ENCODE measurements at regions not wholly inside any gene's neighbourhood (a gene's known extent, or its start where the extent isn't known, plus 50 kb on each side); places are given as distances from the start of the nearest gene placed in this dataset.

DNA sequence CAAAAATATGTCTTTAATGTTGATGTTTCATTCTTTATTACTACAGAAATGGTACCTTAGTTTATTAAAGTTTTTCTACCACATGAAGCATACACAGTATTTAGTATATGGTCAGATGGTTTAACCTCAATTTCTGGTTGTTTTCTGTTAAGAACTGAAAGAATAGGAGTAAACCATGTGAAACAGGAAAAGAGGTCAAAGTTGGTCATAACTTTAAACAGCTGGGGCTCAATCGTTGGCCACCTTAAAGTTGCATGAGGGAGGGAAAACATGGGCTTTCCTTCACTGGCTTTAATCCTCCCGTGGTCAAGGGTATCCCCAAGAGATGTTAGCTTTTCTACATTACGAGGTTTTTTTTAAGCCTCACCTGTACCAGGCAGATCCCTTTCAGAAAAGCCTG, 483.3 kb upstream of the ADAMTS5 start:
- Histone ChIP-seq H3K27ac (no peak overlapping the region), H3K4me3 (ENCODE audit: low read depth, low read length) (no peak overlapping the region), H3K36me3 (replicated peaks) (no peaks in the 10 kb centered on the region), H3K27me3 (replicated peaks) (no peaks in the 10 kb centered on the region)
- DNase-seq = no peak
- TF ChIP-seq, protein P1, sequence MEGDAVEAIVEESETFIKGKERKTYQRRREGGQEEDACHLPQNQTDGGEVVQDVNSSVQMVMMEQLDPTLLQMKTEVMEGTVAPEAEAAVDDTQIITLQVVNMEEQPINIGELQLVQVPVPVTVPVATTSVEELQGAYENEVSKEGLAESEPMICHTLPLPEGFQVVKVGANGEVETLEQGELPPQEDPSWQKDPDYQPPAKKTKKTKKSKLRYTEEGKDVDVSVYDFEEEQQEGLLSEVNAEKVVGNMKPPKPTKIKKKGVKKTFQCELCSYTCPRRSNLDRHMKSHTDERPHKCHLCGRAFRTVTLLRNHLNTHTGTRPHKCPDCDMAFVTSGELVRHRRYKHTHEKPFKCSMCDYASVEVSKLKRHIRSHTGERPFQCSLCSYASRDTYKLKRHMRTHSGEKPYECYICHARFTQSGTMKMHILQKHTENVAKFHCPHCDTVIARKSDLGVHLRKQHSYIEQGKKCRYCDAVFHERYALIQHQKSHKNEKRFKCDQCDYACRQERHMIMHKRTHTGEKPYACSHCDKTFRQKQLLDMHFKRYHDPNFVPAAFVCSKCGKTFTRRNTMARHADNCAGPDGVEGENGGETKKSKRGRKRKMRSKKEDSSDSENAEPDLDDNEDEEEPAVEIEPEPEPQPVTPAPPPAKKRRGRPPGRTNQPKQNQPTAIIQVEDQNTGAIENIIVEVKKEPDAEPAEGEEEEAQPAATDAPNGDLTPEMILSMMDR (IDR thresholded peaks at IDR 0.05; ENCODE audit: low read depth, low read length, missing control alignments) = no peak
- in situ Hi-C loops (cut with HindIII; ENCODE audit: low pct_ligation_motif_present, low sequenced_read_pairs) = no loop called here

DNA sequence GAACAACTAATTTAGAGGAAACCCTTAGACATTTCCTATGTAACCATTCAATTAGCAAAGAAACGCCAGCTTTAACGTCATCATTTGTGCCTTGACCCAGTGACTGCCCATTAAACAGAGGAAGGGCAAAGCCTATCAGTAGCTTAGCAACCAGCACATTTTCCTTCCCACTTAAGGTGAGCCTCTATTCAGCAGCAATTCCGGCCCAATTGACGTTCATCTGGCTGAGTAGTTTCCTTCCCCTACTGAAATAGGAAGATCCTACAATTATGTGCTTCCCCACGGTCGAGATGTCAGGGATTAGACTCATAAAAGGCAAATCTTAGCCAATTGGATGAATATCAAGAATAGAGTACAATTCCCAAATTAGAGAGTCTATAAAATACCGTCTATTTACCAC, 482.1 kb upstream of the ADAMTS5 start:
- H3K27ac ChIP-seq = no peak overlapping the region
- H3K27me3 ChIP-seq (replicated peaks) = no peaks in the 10 kb centered on the region
- in situ Hi-C loops (cut with HindIII; ENCODE audit: low pct_ligation_motif_present, low sequenced_read_pairs) = no loop called here
- no peaks in the 10 kb centered on the region for H3K36me3 ChIP-seq (replicated peaks)
- no peak overlapping the region for H3K4me3 ChIP-seq (ENCODE audit: low read depth, low read length)
- TF ChIP-seq, protein P1 (IDR thresholded peaks at IDR 0.05; ENCODE audit: low read depth, low read length, missing control alignments) = no peak
- DNase-seq = no peak

DNA sequence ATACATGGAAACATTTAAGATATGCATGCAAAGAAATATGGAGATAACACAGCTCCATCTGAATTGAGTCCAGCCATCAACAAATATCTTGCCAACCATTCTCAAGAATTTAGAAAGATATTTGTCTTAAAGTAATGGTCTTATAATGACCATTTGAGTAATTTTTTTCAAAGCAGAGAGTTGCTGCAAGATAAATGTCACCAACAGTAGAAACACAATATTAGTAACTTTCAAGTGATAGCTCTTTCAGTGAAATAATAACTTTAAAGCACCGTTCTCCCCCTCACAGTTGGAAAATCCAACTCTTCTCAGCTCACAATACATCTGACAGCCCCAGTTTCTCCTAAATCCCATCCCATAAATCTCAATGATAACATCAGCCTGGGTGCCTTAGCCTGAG, 481.0 kb upstream of the ADAMTS5 start:
- in situ Hi-C loops (cut with HindIII; ENCODE audit: low pct_ligation_motif_present, low sequenced_read_pairs) = no loop called here
- DNase-seq = no peak
- TF ChIP-seq, protein P1 (IDR thresholded peaks at IDR 0.05; ENCODE audit: low read depth, low read length, missing control alignments) = no peak
- Histone ChIP-seq H3K36me3 (replicated peaks) (no peaks in the 10 kb centered on the region), H3K27me3 (replicated peaks) (no peaks in the 10 kb centered on the region), H3K4me3 (ENCODE audit: low read depth, low read length) (no peak overlapping the region), H3K27ac (no peak overlapping the region)

DNA sequence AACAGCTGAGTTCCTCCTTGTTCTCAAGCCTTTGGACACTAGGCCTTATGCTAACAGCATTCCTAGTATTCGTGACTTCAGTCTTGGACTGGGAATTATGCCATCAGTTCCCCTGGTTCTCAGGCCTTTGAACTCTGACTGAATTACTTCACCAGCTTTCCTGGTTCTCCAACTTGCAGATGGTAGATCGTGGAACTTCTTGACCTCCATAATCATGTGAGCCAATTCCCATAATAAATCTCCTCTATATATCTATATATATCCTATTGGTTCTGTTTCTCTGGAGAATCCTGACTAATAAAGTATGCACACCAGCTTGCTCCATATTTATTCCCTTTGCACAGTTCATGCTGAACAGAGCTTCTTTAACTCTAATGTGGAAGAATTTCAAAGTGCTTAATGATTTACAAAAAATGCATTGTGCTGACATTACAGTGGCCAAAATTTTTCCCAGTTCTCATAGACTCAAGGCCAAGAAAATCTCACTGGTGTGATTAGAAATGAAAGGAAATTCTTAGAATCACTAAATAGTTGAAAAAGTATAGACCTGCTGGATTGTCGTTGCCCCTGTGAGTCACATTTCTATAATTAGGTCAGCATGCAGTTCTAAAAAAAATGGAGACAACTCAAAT, 462.9 kb upstream of the ADAMTS5 start:
- H3K36me3 ChIP-seq (replicated peaks) = no peaks in the 10 kb centered on the region
- no peak overlapping the region for H3K4me3 ChIP-seq (ENCODE audit: low read depth, low read length)
- TF ChIP-seq, protein P1 (IDR thresholded peaks at IDR 0.05; ENCODE audit: low read depth, low read length, missing control alignments) = no peak
- no peaks in the 10 kb centered on the region for H3K27me3 ChIP-seq (replicated peaks)
- in situ Hi-C loops (cut with HindIII; ENCODE audit: low pct_ligation_motif_present, low sequenced_read_pairs) = no loop called here
- DNase-seq = no peak
- peak overlapping the region; percentile 28 for H3K27ac ChIP-seq

DNA sequence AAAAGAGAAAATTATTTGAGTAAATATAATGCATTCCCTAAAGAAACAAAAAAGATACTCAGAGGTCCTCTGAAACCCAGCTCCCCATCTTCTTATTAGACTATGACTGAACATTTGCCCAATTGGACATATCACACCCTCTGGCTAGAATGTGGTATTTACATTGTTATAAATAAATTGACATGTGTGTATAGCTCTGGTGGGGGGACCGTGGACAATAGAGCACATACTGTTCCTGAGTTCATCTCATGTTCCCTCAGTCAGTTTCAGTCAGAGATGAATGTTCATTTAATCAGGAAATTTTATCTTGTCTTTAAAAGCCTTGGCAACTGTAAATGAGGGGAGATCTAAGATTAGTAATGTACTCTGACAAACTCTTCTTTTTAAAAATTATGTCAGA, 459.3 kb upstream of the ADAMTS5 start:
- Histone ChIP-seq H3K27ac (peak overlapping the region; percentile 46), H3K36me3 (replicated peaks) (no peaks in the 10 kb centered on the region), H3K27me3 (replicated peaks) (no peaks in the 10 kb centered on the region), H3K4me3 (ENCODE audit: low read depth, low read length) (no peak overlapping the region)
- in situ Hi-C loops (cut with HindIII; ENCODE audit: low pct_ligation_motif_present, low sequenced_read_pairs) = no loop called here
- DNase-seq = no peak
- TF ChIP-seq, protein P1 (IDR thresholded peaks at IDR 0.05; ENCODE audit: low read depth, low read length, missing control alignments) = no peak

DNA sequence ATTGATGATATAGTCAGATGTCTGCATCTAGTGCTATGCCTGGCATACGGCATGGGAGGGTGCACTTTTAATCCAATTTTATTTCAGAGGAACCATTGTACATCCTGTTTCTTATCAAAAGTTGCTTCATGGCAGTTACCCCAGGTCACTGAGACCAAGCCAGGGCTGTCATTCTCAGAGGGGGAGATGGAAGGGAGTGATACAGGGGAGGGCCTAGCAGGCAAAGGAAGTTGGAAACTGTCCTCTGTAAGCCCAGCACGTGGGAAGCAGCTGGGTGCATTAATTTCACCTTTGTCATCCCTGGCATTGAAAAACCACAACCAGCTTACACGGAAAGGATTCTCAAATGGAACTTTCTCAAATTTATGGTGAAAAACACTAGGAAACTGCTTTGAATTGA, 458.7 kb upstream of the ADAMTS5 start:
- Histone ChIP-seq H3K27ac (peak overlapping the region; percentile 46), H3K36me3 (replicated peaks) (no peaks in the 10 kb centered on the region), H3K27me3 (replicated peaks) (no peaks in the 10 kb centered on the region), H3K4me3 (ENCODE audit: low read depth, low read length) (no peak overlapping the region)
- in situ Hi-C loops (cut with HindIII; ENCODE audit: low pct_ligation_motif_present, low sequenced_read_pairs) = no loop called here
- TF ChIP-seq, protein P1 (IDR thresholded peaks at IDR 0.05; ENCODE audit: low read depth, low read length, missing control alignments) = no peak
- no peak for DNase-seq

Data from brain microvascular endothelial cell (primary cell).